Amniotic epithelial cell (primary cell): ENCODE measurements at regions not wholly inside any gene's neighbourhood (a gene's known extent, or its start where the extent isn't known, plus 50 kb on each side); places are given as distances from the start of the nearest gene placed in this dataset.
"Not testable (repeated sequence)": the region's sequence is repeated elsewhere in the genome, so short reads cannot be mapped to it uniquely, and the experiment has no call there.

Experiments
- DNase-seq: peaks from one replicate; pipeline ENCODE4 v3.0.0-alpha.2; 2010; ENCODE audit warnings: low read depth

DNA sequence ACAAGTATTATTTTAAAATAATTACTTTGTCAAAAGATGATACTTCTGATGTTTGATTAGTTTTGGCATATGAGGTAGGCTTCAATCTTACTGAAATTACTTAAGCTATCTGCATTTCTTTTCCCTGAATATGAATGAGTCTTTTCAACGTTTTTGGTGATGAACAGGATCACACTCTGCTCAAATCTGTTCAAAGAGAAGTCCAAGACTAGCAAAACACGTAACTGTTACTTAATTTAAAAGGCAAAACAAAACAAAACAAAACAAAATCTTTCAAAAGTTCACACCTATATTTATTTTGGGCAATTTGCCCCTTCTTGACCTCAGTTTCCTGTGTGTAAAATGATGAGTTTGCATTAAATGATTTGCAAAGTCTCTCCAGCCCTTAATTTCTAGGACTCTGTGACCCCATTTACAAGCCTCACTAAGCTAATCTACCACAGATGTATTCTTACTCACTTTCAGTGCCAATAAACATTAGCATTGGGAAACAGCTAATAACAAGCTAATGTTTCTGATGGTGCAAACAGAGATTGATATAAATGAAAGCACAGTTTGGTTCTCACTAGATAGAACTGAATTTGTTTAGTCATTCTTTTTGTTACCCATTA lies 865.4 kb downstream of the LTN1 start:
- DNase-seq = no peak

DNA sequence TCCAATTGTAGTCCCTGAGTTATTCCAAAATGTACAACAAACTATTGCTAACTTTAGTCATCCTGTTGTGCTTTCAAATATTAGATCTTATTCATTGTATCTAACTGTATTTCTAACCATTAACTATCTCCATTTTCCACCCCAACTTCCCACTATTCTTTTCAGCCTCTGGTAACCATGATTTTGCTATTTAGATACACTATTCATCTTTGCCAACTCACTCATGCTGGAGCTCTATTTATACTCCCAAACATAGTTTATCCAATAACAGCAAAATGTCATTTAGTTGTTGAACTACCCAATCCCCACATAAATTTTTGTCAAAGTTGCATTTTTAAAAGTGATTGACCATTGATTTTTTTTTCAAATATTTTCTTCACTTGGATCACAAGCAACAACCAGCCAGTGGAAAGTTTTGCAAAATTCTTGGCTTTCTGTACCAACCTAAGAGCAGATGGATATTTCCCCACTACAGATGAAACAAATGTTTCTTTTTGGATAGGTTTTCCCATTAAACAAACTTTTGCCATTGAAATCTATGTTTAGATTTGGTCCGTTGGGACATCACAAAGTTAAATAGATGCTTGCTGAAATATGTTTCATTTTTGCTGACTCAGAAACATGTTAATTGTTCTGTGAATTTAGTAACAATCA lies 866.0 kb downstream of the LTN1 start:
- DNase-seq = no peak

DNA sequence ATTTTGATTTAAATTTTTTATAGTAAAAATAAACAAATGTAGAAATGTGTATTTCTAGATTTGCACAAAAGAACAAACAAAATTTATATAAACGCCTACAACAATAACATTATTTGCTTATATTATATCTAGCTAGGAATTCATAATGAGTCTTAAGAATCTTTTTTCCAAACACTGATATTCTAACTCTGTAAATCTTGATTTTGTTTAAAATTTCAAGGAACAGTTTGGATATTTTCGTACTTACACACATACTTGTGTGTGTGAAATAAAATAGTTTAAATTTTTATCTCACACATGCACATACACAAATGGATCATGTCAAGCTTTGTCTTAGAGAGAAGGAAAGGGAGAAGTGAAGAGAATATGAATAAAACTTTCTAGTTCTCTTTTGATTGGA lies 868.1 kb downstream of the LTN1 start:
- no peak for DNase-seq

DNA sequence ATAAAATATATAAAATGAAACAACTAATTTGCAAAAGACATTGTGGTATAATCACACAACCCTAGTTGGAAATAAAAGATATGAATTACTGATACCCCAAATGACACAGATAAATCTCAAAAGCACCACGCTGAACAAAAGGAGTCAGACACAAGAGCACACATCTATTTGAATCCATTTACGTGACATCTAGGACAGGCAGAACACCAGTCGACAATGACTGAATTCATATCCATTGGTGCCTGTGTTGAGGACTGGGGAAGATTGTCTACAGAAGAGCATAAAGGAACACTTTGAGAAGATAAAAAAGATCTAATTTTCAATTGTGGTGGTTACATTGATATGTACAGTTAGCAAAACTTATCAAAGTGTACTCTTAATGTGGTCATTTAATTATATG lies 874.1 kb downstream of the LTN1 start:
- DNase-seq = no peak

DNA sequence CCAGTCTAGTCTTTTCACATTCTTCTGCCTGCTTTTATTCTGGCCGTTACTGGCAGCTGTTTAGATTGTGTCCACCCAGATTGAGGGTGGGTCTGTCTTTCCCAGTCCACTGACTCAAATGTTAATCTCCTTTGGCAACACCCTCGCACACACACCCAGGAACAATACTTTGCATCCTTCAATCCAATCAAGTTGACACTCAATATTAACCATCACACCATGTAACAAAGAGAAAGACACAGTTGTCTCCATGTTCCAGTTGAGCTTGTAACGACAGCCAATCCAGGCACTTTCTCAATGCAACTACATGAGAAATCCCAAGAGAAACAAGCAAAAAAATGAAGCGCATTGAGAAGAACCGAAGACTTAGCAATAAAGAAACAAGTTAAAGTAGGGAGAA lies 877.7 kb downstream of the LTN1 start:
- DNase-seq = not testable (repeated sequence)

DNA sequence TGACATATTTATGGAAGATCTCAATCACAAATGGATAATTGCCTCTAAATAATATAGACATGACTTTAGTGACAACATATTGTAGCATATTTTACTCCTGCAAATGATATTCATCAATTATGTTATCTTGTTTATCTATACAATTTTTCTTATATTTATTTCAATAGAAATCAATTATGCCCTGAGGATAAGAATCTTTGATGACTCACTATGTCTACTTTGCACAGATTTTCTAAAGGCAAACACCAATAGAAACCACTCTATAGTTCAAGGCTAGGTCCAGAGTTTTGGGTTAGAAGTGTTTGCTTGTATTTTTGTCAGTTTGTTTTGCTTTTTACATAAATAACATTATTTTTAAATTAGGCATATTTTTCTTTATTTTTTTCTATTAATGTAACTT lies 879.0 kb downstream of the LTN1 start:
- no peak for DNase-seq

DNA sequence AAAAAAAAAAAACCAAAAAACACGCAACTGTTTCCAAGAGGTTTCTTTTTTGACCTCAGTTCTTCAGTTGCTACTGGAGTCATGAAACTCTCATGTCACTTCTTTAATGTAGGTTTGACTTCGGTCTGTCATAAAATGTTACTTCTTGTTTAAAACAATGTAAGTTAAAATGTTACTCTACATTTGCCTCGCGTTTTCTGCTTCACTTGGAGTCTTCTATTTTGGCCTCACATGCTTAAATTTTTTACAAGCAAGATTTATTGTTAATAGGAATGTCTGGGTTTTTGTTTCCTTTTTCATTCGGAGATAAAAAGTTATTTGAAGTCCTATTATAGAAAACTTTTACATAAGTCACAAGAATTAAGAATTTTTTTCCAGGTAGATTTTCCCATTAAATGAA lies 880.2 kb downstream of the LTN1 start:
- DNase-seq = no peak

DNA sequence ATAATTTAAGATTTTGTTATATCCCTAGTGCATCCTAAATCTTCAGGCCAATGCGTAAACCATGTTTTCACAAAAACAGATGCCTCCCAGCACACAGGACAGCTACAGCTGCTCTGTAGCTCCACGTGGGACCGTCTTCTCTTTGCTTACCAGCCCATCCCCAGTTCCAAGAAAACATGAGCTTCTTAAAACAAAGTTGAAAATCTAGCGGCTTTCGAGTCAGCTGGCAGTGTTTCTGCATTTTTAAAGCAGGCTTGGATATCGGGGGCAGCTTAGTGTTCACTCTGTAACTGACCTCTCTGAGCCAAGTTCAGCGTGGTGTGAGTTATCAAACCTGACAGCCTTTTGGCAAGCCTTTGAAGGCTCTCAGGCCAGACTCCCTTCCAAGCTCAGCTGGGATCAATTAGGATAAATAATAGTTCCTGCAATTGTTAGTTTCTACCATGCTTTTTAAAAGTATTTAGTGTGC lies 881.5 kb downstream of the LTN1 start:
- peak; percentile 94 for DNase-seq

DNA sequence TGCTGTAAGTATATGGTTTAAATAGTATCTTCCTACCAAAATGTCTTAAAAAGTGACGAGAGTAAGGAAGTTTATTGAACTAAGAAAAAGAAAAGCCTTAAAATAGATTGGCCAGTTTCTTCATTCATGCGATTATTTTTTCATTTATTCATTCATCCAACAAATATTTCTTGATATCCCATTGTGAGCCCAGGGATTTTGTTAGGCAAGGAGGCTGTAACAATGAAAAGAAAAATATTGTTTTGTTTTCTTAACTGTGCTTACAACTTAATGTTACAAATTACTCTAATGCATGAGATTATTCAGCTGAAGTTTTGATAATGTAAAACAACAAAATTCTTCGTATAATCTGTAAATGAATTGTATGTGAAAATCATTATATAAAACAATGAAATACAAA lies 882.0 kb downstream of the LTN1 start:
- DNase-seq = no peak

DNA sequence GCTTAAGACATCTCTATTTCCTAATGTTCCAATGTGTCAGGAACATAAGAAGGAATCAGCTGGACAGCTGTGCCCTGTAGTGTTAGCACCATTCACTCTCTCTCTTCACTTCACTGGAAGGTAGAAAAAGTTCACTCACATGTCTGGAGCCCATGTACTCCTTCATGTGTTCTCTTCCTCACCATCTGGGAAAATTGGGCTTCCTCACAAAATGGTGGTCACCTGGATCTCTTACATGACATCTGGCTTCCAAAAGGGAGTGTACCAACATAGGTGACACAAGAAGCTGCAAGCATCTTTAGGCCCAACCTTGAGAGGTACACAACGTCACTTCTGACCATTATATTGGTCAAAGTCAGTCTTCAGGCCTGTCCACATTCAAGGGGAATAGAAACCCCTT lies 882.6 kb downstream of the LTN1 start:
- no peak for DNase-seq

DNA sequence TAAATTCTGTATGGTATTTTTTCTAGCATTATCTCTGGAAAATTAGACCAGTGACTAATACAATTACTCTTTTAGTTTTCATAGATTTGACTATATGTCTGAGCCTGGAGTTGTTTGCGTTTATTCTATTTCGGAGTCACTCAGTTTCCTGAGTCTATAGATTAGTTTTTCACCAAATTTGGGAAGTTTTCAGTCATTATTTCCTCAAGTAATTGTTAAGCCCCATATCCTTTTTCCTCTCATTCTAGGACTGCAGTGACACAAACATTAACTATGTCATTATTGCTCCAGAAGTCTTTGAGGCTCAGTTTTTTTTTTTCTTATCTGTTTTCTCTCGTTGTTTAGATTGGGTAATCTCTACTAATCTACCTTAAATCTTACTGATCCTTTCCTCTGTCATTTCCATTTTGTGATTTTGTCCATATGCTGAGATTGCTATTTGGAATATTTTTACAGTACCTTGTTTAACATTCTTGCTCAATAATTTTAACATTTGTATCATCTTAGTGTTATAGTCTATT lies 886.2 kb downstream of the LTN1 start:
- DNase-seq = peak; percentile 52

DNA sequence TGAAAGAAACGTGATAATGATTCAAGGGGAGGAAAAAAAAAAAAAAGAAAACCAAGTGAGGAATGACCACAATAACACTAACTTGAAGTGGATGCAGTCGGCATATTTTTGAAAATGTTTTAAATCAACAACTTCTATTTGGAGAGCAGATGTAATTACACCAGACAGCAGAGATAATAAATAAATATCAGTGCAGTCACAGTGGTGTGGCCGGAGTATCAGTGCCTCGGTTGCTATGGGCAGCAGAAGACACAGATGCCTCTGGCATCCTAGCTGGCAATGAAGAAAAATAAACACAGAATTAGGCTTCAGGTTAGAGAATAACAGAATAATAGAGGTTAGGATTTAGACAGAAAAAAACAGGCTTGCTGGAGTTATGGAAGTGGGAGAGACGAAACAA lies 888.3 kb downstream of the LTN1 start:
- DNase-seq = no peak

DNA sequence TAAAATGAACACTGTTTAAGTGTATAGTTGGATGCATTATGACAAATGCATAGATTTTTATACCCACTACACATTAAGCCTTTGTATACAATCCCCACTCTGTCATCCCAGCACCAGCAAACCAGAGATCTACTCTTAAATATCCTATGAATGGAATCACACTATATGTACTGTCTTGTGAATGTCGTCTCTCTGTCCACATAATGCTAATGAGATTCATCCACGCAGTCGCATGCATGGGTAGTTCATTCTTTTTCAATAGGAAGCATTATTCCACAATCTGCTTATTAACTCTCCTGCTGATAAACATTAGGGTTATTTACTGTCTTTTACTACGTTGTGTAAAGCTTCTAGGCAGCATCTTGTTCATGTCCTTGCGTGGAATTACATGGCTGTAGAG lies 892.3 kb downstream of the LTN1 start:
- no peak for DNase-seq

DNA sequence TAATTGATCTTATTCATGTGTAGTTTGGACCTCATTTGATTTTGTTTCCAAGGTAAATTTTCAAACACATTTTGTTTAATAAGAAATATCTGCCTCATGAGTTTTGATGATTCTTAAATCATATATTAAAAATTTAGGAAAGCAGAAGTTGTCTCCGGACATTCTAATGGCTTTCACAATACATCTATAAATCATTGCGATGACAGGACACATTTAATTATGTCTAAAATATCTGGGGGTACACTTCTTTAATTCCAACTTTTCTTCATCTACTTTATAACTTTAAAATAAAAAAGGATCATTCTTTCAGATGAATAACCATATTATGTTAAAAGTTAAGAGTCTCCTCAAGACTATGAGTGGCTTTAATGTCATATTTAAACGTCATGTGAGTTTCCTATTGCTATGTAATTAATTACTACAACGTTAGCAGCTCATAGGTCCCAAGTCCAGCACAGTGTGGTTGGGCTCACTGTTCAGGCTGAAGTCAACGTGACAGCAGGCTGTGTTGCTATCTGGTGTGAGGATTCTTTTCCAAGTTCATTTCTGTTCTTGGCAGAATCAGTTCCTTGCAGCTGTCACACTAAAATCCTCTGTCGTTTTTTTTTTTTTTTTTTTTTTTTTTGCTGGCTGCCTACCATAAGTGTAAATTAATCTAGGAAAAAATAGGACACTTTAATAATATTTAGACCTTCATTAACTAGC lies 893.5 kb downstream of the LTN1 start:
- DNase-seq = no peak

DNA sequence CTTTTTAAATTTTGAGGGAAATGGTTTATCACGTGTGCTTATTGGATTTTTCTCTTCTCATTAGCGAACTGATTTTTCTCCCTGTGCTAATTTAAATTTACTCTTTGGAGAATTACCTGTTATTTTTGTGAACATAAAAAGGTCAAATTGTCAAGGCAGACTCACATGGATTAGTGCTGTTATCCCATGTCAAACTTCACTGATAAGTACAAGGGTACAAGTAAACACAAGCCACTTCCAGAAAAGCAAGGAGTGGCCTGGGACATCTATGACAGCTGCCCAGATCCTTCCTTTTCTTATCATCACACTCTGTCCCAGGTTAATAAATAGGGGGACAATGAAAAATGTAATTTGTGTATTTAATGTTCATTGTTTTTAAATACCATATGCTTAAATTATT lies 901.2 kb downstream of the LTN1 start:
- no peak for DNase-seq

DNA sequence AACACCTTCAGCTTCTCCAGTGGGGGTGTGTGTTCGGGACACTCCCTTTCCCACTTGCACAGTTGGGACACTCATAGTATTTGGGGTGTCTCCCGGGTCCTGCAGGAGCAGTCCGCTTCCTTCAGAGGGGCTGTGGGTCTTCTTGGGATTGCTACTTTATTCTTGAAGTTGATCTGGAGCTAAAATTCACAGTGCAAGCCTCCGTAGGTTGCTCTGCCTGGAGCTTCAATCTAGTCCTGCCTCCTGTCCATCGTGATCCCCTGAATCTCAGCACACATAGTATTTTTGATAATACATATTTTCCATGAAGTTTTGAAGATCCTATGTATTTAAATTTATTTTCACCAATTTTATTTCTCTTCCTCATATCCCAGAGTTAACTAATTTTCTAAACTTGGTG lies 902.1 kb downstream of the LTN1 start:
- no peak for DNase-seq

DNA sequence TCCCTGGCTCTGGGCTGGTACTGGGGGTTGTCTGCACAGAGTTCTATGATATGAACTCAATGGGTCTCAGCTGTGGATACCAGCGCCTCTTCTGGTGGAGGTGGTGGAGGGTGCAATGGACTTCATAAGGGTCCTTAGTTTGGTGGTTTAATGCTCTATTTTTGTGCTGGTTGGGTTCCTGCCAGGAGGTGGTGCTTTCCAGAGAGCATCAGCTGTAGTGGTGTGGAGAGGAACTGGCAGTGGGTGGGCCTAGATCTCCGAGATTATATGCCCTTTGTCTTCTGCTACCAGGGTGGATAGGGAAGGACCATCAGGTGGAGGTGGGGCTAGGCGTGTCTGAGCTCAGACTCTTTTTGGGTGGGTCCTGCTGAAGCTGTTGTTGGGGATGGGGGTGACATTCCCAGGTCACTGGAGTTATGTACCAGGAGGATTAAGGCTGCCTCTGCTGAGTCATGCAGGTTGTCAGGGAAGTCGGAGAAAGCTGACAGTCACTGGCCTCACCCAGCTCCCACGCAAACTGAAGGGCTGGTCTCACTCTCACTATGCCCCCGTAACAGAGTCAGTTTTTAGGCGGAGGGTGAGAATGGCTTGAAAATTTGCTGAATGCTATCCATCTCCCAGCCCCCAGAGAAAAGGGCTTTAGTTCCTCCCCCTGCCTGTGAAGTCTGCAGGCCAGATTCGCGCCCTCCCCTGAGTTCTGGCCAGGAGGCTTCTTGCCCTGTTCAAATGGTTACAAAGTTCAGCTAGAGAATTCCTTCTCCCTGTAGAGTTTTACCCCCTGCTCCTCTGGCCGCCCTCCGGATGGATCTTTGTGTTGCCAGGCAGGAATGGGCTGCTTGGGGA lies 902.9 kb downstream of the LTN1 start:
- no peak for DNase-seq

DNA sequence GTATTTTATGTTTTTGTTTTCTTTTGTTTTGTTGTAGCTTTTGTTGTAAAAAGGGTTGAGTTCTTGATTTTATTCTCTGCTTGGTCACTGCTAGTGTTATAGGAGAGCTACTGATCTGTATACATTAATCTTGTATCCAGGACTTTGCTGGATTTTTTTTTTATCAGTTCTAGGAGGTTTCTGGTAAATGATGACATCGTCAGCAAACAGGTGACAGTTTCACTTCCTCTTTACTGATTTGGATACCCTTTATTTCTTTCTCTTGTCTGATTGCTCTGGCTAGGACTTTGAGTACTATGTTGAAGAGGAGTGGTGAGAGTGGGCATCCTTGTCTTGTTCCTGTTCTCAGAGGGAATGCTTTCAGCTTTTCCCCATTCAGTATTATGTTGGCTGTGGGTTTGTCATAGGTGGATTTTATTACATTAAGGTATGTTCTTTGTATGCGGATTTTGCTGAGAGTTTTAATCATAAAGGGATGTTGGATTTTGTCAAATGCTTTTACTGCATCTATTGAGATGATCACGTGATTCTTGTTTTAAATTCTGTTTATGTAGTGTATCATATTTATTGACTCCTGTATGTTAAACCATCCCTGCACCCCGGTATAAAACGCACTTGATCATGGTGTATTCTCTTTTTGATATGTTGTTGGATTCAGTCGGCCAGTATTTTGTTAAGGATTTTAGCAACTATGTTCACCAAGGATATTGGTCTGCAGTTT lies 905.7 kb downstream of the LTN1 start:
- DNase-seq = no peak

DNA sequence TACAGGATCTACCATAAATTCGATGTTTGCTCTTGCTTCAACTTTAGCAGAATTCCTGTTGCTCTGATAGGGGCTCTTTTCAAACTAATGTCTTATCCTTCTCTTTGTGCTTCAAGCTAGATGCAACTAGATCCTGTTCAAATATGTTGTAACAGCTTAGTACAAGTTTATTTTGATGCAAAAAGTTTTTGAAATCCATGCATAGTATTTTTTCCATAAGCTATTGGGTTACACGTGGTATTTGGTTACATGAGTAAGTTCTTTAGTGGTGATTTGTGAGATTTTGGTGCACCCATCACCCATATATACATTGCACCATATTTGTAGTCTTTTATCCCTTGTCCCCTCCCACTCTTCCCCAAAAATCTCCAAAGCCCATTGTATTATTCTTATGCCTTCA lies 907.7 kb downstream of the LTN1 start:
- DNase-seq = no peak

DNA sequence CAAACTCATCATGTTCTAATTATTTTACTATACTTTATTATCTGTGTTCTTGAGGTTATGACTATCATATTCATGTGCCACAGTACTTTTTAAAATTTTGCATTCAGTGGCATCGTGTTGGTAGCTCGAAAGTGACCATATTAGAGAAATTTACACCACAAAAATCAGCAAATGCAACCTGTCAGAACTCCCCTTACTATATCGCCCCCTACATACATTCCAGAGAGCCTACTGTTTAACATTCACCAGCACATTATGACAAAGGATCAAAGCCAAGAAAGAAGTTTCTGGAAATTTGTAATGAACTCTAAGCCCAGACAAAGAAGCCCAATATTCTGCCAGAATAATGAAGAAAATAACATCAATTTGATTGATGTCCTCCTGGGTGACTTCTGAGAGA lies 909.3 kb downstream of the LTN1 start:
- DNase-seq = no peak

DNA sequence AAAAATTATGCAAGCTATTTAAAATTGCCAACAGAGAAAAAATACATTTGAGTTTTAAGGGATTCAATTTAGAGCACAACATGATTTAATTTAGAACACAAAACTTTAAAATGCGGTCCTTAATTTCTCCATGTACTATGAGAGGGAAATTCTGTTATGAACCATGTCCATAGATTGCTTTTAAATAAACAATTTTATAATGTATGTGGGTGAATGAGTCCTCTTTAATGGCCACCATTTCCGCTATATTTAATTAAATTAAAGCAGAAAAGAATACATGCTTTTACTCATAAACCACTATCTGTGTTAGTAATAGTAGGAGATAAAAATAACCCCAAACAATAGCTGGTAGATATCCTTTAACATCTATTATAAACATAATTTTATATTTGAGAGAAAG lies 914.6 kb downstream of the LTN1 start:
- DNase-seq = no peak

DNA sequence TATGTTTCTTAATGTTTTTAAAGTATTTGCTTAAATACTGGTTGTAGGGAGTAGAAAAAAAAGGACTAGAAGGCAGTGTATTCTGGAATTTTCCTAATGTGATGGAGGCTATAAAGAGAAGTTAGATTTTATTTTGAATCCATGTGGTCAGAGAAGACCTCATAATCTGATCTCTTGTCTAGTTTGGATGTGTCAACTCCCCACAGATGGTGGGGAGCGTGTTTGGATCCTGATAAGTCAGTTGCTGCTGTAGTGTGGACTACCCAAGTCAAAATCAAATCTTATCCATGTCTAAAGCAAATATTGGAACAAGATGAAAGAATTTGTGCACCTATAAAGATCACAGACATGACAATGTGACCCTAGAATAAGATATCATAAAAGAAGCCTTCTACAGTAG lies 918.0 kb downstream of the LTN1 start:
- DNase-seq = no peak
